ENCODE measurements at regions not wholly inside any gene's neighbourhood (a gene's known extent, or its start where the extent isn't known, plus 50 kb on each side); places are given as distances from the start of the nearest gene placed in this dataset.

DNA sequence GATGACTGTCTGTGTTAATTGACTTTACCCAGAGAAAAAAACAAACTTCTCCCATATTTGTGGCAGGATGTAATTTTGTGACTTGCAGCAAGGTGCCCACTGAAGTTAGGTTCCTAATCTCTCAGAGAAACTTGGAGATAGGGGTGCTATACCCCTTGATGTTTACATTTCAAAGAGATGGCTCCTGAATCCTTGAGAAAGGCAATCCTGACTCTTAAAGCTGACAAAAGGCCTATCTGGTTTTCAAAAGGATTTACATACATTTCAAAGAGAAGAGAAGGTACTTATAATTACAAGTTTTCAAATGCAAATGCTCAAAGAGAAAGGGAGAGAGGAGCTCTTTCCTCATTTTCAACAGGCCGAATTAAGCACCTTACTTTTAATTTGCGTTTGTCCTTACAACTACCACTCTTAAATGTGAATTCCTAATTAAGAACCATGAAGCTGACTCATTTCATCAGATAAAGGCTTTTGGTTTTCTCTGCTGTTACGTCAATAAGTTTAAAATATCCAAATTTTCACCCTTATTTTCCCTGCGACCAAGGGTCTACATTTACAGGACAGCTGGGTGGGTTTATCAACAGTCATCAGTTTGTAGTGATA lies 711.8 kb upstream of the MAP3K7 start:
- H3K36me3 Mint-ChIP-seq: no peaks in the 10 kb centered on the region

GRCh38 chr6:91293395-91293794 lies 706.5 kb upstream of the MAP3K7 start:
- H3K36me3 Mint-ChIP-seq: no peaks in the 10 kb centered on the region
- TF ChIP-seq, protein P1, sequence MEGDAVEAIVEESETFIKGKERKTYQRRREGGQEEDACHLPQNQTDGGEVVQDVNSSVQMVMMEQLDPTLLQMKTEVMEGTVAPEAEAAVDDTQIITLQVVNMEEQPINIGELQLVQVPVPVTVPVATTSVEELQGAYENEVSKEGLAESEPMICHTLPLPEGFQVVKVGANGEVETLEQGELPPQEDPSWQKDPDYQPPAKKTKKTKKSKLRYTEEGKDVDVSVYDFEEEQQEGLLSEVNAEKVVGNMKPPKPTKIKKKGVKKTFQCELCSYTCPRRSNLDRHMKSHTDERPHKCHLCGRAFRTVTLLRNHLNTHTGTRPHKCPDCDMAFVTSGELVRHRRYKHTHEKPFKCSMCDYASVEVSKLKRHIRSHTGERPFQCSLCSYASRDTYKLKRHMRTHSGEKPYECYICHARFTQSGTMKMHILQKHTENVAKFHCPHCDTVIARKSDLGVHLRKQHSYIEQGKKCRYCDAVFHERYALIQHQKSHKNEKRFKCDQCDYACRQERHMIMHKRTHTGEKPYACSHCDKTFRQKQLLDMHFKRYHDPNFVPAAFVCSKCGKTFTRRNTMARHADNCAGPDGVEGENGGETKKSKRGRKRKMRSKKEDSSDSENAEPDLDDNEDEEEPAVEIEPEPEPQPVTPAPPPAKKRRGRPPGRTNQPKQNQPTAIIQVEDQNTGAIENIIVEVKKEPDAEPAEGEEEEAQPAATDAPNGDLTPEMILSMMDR (IDR thresholded peaks at IDR 0.05): no peak
- no peak for DNase-seq

More for the DNA sequence above, 711.8 kb upstream of the MAP3K7 start:
- Histone ChIP-seq H3K27me3 (ENCODE audit: control insufficient read depth in 2 of 2, insufficient read depth in 2 of 2, low read length in 2 of 2) (no peaks in the 10 kb centered on the region), H4K20me1 (ENCODE audit: insufficient read depth, low read length) (no peaks in the 10 kb centered on the region), H3K27ac (ENCODE audit: low read depth in 1 of 2, low read length in 2 of 2) (no peak overlapping the region), H3K4me1 (ENCODE audit: control insufficient read depth in 1 of 2, insufficient read depth in 2 of 2, low read length in 2 of 2) (no peaks in the 10 kb centered on the region), H2AFZ (ENCODE audit: insufficient read depth, low read depth, low read length, poor library complexity, severe bottlenecking) (no peak overlapping the region), H3K79me2 (ENCODE audit: insufficient read depth, low read length) (no peaks in the 10 kb centered on the region), H3K4me3 (replicated peaks in 1 of 3; ENCODE audit: low read depth in 2 of 3, low read length in 3 of 3) (no peak overlapping the region), H3K9me3 (replicated peaks in 1 of 2; ENCODE audit: control insufficient read depth in 1 of 2, insufficient read depth in 1 of 2, low read length in 2 of 2) (peaks cover 0 to 6% of the 10 kb centered on the region in 2 donors), H3K9ac (ENCODE audit: insufficient read depth, low read length, poor library complexity, severe bottlenecking) (no peak overlapping the region), H3K4me2 (replicated peaks; ENCODE audit: extremely low read depth, low read length, poor library complexity, severe bottlenecking) (no peak overlapping the region), H3K36me3 (replicated peaks in 1 of 2; ENCODE audit: control insufficient read depth in 1 of 2, insufficient read depth in 2 of 2, low read length in 2 of 2) (no peaks in the 10 kb centered on the region)
- intact Hi-C loops (cut with micrococcal nuclease): no loop called here
- no peak overlapping the region for H3K4me3 Mint-ChIP-seq
- TF ChIP-seq, protein P1 (IDR thresholded peaks at IDR 0.05): no peak
- WGBS (ENCODE audit: insufficient coverage): no CpG with 5 or more reads among the region's 4 CpGs
- peaks cover 0 to 3% (median 0%) of the 10 kb centered on the region in 3 donors for H3K27me3 Mint-ChIP-seq (ENCODE audit: low read depth in 3 of 3)
- peaks cover 4 to 16% (median 6%) of the 10 kb centered on the region in 7 donors for H3K9me3 Mint-ChIP-seq
- H3K4me1 Mint-ChIP-seq: no peaks in the 10 kb centered on the region
- DNase-seq: no peak
- no peak overlapping the region for H3K27ac Mint-ChIP-seq

More at GRCh38 chr6:91293395-91293794, 706.5 kb upstream of the MAP3K7 start:
- H3K9me3 ChIP-seq (replicated peaks in 1 of 2; ENCODE audit: control insufficient read depth in 1 of 2, insufficient read depth in 1 of 2, low read length in 2 of 2): no peaks in the 10 kb centered on the region
- peaks cover 0 to 5% (median 0%) of the 10 kb centered on the region in 7 donors for H3K9me3 Mint-ChIP-seq
- H3K27ac ChIP-seq (ENCODE audit: low read depth in 1 of 2, low read length in 2 of 2): no peak overlapping the region
- H3K9ac ChIP-seq (ENCODE audit: insufficient read depth, low read length, poor library complexity, severe bottlenecking): no peak overlapping the region
- no peak overlapping the region for H3K4me3 Mint-ChIP-seq
- no peak overlapping the region for H3K4me3 ChIP-seq (replicated peaks in 1 of 3; ENCODE audit: low read depth in 2 of 3, low read length in 3 of 3)
- peaks cover 0 to 3% (median 0%) of the 10 kb centered on the region in 3 donors for H3K27me3 Mint-ChIP-seq (ENCODE audit: low read depth in 3 of 3)
- H3K79me2 ChIP-seq (ENCODE audit: insufficient read depth, low read length): no peaks in the 10 kb centered on the region
- H3K27ac Mint-ChIP-seq: no peak overlapping the region
- no peaks in the 10 kb centered on the region for H3K4me1 Mint-ChIP-seq
- H3K27me3 ChIP-seq (ENCODE audit: control insufficient read depth in 2 of 2, insufficient read depth in 2 of 2, low read length in 2 of 2): no peaks in the 10 kb centered on the region
- H4K20me1 ChIP-seq (ENCODE audit: insufficient read depth, low read length): no peaks in the 10 kb centered on the region
- H2AFZ ChIP-seq (ENCODE audit: insufficient read depth, low read depth, low read length, poor library complexity, severe bottlenecking): no peak overlapping the region
- H3K4me2 ChIP-seq (replicated peaks; ENCODE audit: extremely low read depth, low read length, poor library complexity, severe bottlenecking): no peak overlapping the region
- no peaks in the 10 kb centered on the region for H3K4me1 ChIP-seq (ENCODE audit: control insufficient read depth in 1 of 2, insufficient read depth in 2 of 2, low read length in 2 of 2)
- H3K36me3 ChIP-seq (replicated peaks in 1 of 2; ENCODE audit: control insufficient read depth in 1 of 2, insufficient read depth in 2 of 2, low read length in 2 of 2): no peaks in the 10 kb centered on the region
- intact Hi-C loops (cut with micrococcal nuclease): no loop called here
